H9 (cell line): ENCODE measurements at regions not wholly inside any gene's neighbourhood (a gene's known extent, or its start where the extent isn't known, plus 50 kb on each side); places are given as distances from the start of the nearest gene placed in this dataset.

Experiments
- DNase-seq: peaks from one replicate; pipeline ENCODE4 v3.0.0-alpha.2; 2017
- H2AFZ ChIP-seq: one replicate; pipeline ENCODE4 v1.6.1; 2013; ENCODE audit warnings: mild to moderate bottlenecking, low read length, control low read depth, moderate library complexity
- H2AK5ac ChIP-seq: 2 replicates; pipeline ENCODE4 v1.6.1; 2013; ENCODE audit warnings: low read length, control low read depth, mixed read lengths; ENCODE audit not compliant: insufficient read length
- H2BK120ac ChIP-seq: one replicate; pipeline ENCODE4 v1.6.1; 2013; ENCODE audit warnings: low read depth, mild to moderate bottlenecking, low read length, control low read depth, inconsistent platforms; ENCODE audit not compliant: poor library complexity, severe bottlenecking
- H2BK12ac ChIP-seq: 2 replicates; pipeline ENCODE4 v1.6.1; 2013; ENCODE audit warnings: low read length, control low read depth, mixed read lengths, low read depth; ENCODE audit not compliant: insufficient read length
- H2BK15ac ChIP-seq: 2 replicates; pipeline ENCODE4 v1.6.1; 2013; ENCODE audit warnings: low read depth, low read length, control low read depth
- H2BK20ac ChIP-seq: one replicate; pipeline ENCODE4 v1.6.1; 2013; ENCODE audit warnings: low read depth, mild to moderate bottlenecking, low read length, control low read depth, inconsistent platforms; ENCODE audit not compliant: poor library complexity, severe bottlenecking
- H2BK5ac ChIP-seq: 2 replicates; pipeline ENCODE4 v1.6.1; 2013; ENCODE audit warnings: low read length, control low read depth, mixed read lengths; ENCODE audit not compliant: insufficient read length
- H3K14ac ChIP-seq: 2 replicates; pipeline ENCODE4 v1.6.1; 2013; ENCODE audit warnings: low read length, control low read depth; ENCODE audit not compliant: insufficient read depth
- H3K18ac ChIP-seq: 2 replicates; pipeline ENCODE4 v1.6.1; 2013; ENCODE audit warnings: low read depth, mild to moderate bottlenecking, mixed read lengths, low read length, control low read depth; ENCODE audit not compliant: insufficient read length
- H3K23ac ChIP-seq: 2 replicates; pipeline ENCODE4 v1.6.1; 2013; ENCODE audit warnings: low read length, control low read depth, mixed read lengths, low read depth; ENCODE audit not compliant: insufficient read length
- H3K23me2 ChIP-seq: 2 replicates; pipeline ENCODE4 v1.6.1; 2013; ENCODE audit warnings: low read depth, mild to moderate bottlenecking, mixed read lengths, low read length, control low read depth; ENCODE audit not compliant: insufficient read length, poor library complexity, severe bottlenecking
- H3K27ac ChIP-seq: 2 replicates; pipeline ENCODE4 v1.5.1; 2013; ENCODE audit warnings: low read length, control low read depth, mixed read lengths, low read depth; ENCODE audit not compliant: insufficient read length
- H3K27me3 ChIP-seq: 2 replicates; pipeline ENCODE4 v1.6.1; 2013; ENCODE audit warnings: low read length, control low read depth, inconsistent platforms; ENCODE audit not compliant: insufficient read depth
- H3K4ac ChIP-seq: 2 replicates; pipeline ENCODE4 v1.6.1; 2013; ENCODE audit warnings: low read depth, mild to moderate bottlenecking, control low read depth, inconsistent platforms, low read length, moderate library complexity
- H3K4me1 ChIP-seq: 2 replicates; pipeline ENCODE4 v1.6.1; 2013; ENCODE audit warnings: low read length, control low read depth, inconsistent platforms; ENCODE audit not compliant: insufficient read depth
- H3K4me2 ChIP-seq: 2 replicates; pipeline ENCODE4 v1.6.1; 2013; ENCODE audit warnings: low read length, control low read depth, mixed read lengths; ENCODE audit not compliant: insufficient read length, insufficient read depth
- H3K56ac ChIP-seq: 2 replicates; pipeline ENCODE4 v1.6.1; 2013; ENCODE audit warnings: low read depth, mild to moderate bottlenecking, mixed read lengths, low read length, control low read depth; ENCODE audit not compliant: insufficient read length
- H3K79me1 ChIP-seq: 2 replicates; pipeline ENCODE4 v1.6.1; 2013; ENCODE audit warnings: low read depth, mild to moderate bottlenecking, moderate library complexity, low read length, control low read depth, inconsistent platforms; ENCODE audit not compliant: insufficient read depth, poor library complexity, severe bottlenecking
- H3K79me2 ChIP-seq: 2 replicates; pipeline ENCODE4 v1.6.1; 2013; ENCODE audit warnings: low read length, control low read depth, inconsistent platforms; ENCODE audit not compliant: insufficient read depth
- H3K9ac ChIP-seq: 2 replicates; pipeline ENCODE4 v1.6.1; 2013; ENCODE audit warnings: low read length, control low read depth, mixed read lengths; ENCODE audit not compliant: insufficient read length; ENCODE audit errors: extremely low read depth
- H3K9me3 ChIP-seq: one replicate; pipeline ENCODE4 v1.6.1; 2013; ENCODE audit warnings: low read depth, low read length, inconsistent platforms; ENCODE audit not compliant: control insufficient read depth
- H3T11ph ChIP-seq: one replicate; pipeline ENCODE4 v1.6.1; 2013; ENCODE audit warnings: mild to moderate bottlenecking, low read length, control low read depth, inconsistent platforms
- H4K20me1 ChIP-seq: one replicate; pipeline ENCODE4 v1.6.1; 2013; ENCODE audit not compliant: control insufficient read depth, insufficient read length, insufficient read depth
- H4K5ac ChIP-seq: 2 replicates; pipeline ENCODE4 v1.6.1; 2013; ENCODE audit warnings: low read depth, mild to moderate bottlenecking, mixed read lengths, low read length, control low read depth; ENCODE audit not compliant: insufficient read length
- H4K8ac ChIP-seq: replicated peaks from 2 replicates; pipeline ENCODE4 v1.6.1; 2013; ENCODE audit warnings: low read length, control low read depth, mixed read lengths, low read depth; ENCODE audit not compliant: insufficient read length
- H4K91ac ChIP-seq: 2 replicates; pipeline ENCODE4 v1.6.1; 2013; ENCODE audit warnings: low read depth, mild to moderate bottlenecking, moderate library complexity, mixed read lengths, low read length, control low read depth; ENCODE audit not compliant: insufficient read length
- H3K27ac Mint-ChIP-seq, 3 experiments: 2 replicates in 2 of 3; 3 replicates in 1 of 3; pipeline ENCODE4 v1.8.0; 2020 to 2021; ENCODE audit warnings: mixed read lengths in 3 of 3, mild to moderate bottlenecking in 1 of 3, moderate library complexity in 1 of 3
- H3K27me3 Mint-ChIP-seq: 2 replicates; pipeline ENCODE4 v1.8.0; 2021; ENCODE audit warnings: low read depth, mild to moderate bottlenecking, moderate library complexity, mixed read lengths
- H3K36me3 Mint-ChIP-seq, 3 experiments: 2 replicates in 2 of 3; 3 replicates in 1 of 3; pipeline ENCODE4 v1.8.0; 2020 to 2021; ENCODE audit warnings: low read depth in 3 of 3, mixed read lengths in 3 of 3; ENCODE audit not compliant: insufficient read depth in 1 of 3
- H3K4me1 Mint-ChIP-seq, 2 experiments: 2 replicates each; pipeline ENCODE4 v1.8.0; 2020; ENCODE audit warnings: mixed read lengths in 2 of 2
- H3K4me3 Mint-ChIP-seq, 2 experiments: 2 replicates in 1 of 2; 3 replicates in 1 of 2; pipeline ENCODE4 v1.8.0; 2020 to 2021; ENCODE audit warnings: mild to moderate bottlenecking in 2 of 2, mixed read lengths in 2 of 2, moderate library complexity in 1 of 2
- H3K9me3 Mint-ChIP-seq, 2 experiments: 2 replicates in 1 of 2; 3 replicates in 1 of 2; pipeline ENCODE4 v1.8.0; 2020; ENCODE audit warnings: mild to moderate bottlenecking in 2 of 2, mixed read lengths in 2 of 2, moderate library complexity in 1 of 2
- TF ChIP-seq, protein P1 (sequence below): fragments of 200-600 bp; sonication (generic); conservative IDR thresholded peaks from 3 replicates; pipeline ENCODE4 v1.8.0; 2021; ENCODE audit warnings: antibody characterized with exemption, mild to moderate bottlenecking

DNA sequence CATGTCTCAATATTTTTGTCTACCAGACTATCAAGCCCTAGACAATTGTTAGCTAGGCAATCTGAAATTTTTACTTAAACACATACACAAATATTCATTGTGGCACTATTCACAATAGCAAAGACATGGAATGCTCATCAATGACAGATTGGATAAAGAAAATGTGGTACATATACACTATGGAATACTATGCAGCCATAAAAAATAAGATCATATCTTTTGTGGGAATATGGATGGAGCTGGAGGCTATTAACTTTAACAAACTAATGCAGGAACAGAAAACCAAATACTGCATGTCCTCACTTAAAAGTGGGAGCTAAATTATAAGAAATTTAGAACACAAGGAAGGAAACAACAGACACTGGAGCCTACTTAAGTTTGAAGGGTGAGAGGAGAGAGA is 288.6 kb upstream of the MIR17HG start:
- Histone ChIP-seq H2AFZ (no peak overlapping the region), H2BK5ac (no peak overlapping the region), H4K20me1 (no peaks in the 10 kb centered on the region), H2BK20ac (no peak overlapping the region), H2BK120ac (no peak overlapping the region), H3K9ac (no peak overlapping the region), H3K27me3 (no peaks in the 10 kb centered on the region), H3K79me1 (no peaks in the 10 kb centered on the region), H4K5ac (no peak overlapping the region), H3K23me2 (no peaks in the 10 kb centered on the region), H4K8ac (no peak overlapping the region), H3K56ac (no peak overlapping the region), H2BK15ac (no peak overlapping the region), H3K79me2 (no peaks in the 10 kb centered on the region), H3T11ph (no peak overlapping the region), H3K4me1 (no peaks in the 10 kb centered on the region), H3K27ac (no peak overlapping the region), H3K4me2 (no peak overlapping the region), H3K23ac (no peak overlapping the region), H4K91ac (no peak overlapping the region), H3K9me3 (no peaks in the 10 kb centered on the region), H2BK12ac (no peak overlapping the region), H2AK5ac (no peak overlapping the region), H3K4ac (no peak overlapping the region), H3K14ac (no peak overlapping the region), H3K18ac (no peak overlapping the region)
- Mint-ChIP-seq H3K4me3 (no peak overlapping the region), H3K27me3 (no peaks in the 10 kb centered on the region), H3K4me1 (peaks cover 8 to 19% of the 10 kb centered on the region in 2 experiments), H3K36me3 (no peaks in the 10 kb centered on the region; a peak in 2 of 7 replicates), H3K27ac (no peak overlapping the region; a peak in 1 of 7 replicates), H3K9me3 (peaks cover 4 to 10% of the 10 kb centered on the region in 2 experiments; a peak in 4 of 5 replicates)
- TF ChIP-seq, protein P1, sequence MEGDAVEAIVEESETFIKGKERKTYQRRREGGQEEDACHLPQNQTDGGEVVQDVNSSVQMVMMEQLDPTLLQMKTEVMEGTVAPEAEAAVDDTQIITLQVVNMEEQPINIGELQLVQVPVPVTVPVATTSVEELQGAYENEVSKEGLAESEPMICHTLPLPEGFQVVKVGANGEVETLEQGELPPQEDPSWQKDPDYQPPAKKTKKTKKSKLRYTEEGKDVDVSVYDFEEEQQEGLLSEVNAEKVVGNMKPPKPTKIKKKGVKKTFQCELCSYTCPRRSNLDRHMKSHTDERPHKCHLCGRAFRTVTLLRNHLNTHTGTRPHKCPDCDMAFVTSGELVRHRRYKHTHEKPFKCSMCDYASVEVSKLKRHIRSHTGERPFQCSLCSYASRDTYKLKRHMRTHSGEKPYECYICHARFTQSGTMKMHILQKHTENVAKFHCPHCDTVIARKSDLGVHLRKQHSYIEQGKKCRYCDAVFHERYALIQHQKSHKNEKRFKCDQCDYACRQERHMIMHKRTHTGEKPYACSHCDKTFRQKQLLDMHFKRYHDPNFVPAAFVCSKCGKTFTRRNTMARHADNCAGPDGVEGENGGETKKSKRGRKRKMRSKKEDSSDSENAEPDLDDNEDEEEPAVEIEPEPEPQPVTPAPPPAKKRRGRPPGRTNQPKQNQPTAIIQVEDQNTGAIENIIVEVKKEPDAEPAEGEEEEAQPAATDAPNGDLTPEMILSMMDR, result no peak
- no peak for DNase-seq
